HG03159 (cell line): ENCODE measurements at regions not wholly inside any gene's neighbourhood (a gene's known extent, or its start where the extent isn't known, plus 50 kb on each side); places are given as distances from the start of the nearest gene placed in this dataset.

ENCODE experiments used
- ATAC-seq: cut with Tn5 transposase; IDR thresholded peaks from one replicate; pipeline ENCODE4 v1.9.1; 2021; ENCODE audit warnings: mild to moderate bottlenecking, moderate library complexity; ENCODE audit not compliant: unreplicated experiment

DNA sequence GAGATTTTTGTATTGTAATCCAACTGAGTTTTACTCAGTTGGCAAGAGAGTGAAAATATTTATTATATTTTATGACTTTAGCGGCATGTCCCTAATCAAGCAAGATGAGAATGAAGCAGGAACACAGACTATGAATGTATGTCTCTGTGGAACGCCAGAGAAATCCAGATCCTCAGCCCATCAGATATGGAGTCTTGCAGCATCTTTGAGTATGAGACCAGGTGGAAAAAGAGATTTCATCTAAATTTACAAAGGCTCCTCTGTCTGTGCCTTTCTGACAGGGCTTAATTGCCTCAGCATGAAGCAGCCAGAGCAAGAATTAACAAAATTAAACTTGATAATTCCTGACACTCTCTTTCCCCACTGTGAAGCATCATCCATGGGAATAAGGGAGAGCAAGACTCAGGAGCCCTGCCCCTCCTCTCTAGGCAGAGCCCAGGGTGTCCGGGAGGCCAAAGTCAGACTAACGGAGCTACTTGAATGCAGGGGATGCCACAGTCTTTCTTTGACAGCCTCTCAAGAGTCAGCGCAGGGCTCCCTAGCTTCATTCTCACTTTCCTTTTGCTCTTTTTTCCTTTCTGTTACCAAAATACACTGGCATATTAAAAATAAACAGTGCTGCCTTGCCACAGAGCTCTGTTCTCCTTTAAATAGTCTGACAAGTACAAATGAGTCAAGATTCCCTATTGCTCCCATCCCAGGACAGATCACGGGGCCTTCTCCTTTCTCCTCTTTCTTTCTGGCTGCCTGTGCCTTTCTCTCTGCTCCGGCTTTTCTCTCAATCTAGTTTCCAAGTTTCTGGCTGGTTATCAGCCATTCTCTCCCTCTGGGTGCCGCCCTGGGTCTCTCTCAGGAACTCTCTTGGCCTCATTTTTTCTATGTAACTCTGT, 132.2 kb upstream of the INHBA start:
- ATAC-seq: no peak

DNA sequence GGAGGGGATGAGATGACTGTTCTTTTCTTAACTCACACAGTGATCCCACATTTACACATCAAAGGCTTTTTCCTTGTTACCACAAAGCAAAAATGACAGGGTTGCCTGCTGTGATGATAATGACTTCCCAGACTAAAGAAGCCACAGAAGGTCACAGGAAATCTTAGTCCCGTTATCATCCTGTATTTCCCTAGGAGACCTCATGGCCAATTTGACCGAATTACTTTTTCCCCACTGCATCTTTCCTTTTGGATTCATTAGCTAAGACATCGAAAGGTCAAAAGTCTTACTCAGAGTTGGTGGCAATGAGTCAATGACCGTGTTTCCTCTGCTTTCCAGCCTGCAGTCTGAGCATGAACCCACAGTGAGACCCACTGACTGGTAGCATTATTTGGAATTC, 130.1 kb upstream of the INHBA start:
- ATAC-seq: no peak

DNA sequence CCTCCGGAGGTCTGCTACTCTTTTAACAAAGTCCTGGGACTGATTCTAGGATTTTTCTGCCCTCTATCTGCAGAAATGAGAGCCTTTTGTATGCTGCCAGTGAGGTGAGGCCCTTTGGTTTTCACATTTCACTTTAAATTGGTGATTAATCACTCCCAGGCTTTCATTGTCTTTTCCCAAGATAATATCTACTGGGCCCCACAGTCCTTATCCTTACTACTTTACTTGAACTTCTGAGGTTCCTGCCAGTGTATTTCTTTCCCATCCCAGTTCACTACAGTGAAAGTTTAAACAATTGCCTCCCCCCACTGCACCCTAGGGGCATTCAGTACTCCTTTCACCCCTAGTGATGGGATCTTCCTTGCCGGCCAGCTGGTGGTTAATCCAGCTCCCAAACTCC, 127.4 kb upstream of the INHBA start:
- no peak for ATAC-seq

DNA sequence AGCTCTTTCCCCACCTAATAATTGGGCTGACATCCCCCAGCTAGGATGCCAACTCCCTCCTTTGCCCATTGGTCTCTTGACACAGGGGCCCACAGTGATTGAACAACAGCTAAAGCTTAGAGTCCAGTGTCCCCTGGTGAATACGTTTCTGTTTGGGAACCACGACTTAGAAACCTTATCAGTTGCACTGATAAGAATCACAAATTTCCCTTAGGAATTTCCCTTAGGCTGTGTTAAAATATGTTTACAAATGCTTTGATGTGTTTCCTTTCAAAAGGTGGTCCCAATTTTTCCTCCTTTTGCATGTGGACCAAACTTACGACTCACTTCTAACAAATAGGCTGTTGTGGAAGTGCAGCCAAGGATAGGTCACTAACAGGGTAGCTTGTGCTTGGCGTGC, 126.0 kb upstream of the INHBA start:
- ATAC-seq: no peak

DNA sequence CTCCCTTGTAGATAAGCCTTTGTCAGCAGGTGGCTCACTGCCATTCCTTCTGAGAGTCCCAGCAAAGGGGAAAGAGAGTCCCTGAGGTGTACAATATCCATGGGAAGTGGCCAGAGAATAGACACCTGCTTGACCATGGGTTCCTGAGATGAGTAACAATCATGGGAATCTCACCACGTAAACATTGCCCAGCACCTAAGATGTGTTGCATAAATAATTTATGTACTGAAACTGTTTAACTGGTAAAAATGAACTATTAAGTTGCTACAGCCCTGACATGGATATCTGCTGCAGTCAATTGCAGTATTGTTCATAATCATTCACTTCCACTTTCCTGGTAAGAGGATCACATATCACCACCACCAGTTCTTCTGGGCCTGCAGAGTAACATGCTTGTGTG, 123.8 kb upstream of the INHBA start:
- ATAC-seq: no peak

DNA sequence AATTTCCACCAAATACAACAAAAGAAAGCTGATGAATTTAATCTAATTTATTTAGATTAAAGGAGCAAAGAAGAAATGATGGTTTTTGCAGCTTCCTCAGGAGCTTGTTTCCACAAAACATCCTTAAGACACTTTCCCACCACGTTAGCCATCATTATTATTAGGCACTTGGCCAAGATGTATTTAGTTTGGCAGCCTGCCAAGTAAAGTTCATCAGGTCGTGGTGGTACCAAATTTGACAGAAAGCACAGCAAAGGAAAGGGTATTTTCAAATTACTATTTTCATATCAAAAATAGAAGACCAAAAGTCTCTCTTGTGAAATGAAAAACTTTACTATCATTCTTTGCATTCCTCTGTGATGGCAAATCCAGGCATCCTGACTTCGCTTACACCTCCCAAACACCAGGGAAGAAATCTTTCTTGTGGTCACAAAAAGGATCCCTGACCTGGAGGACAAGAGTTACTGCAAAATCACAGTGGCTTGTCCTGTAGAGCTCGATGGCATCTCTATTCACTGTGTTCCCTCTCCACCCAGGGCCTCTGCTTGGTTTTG, 123.1 kb upstream of the INHBA start:
- no peak for ATAC-seq

DNA sequence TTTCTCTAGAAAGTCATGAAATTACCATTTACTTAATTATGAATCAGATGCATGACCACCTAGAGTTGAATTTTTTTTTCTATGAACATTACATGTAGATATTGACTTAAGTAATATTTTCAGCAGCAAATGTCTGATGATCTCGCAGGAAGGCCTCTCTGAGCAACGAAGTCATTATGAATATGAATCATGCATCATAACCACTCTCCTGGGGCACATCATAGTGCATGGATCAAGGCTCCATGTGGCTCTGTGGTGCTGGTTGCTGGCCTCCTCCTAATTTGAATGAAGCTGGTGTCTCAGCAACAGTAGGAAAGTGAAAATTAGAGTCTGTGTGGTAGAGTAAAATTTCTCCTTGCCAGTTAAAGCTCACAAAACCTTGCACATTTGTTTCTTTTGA, 121.4 kb upstream of the INHBA start:
- no peak for ATAC-seq

DNA sequence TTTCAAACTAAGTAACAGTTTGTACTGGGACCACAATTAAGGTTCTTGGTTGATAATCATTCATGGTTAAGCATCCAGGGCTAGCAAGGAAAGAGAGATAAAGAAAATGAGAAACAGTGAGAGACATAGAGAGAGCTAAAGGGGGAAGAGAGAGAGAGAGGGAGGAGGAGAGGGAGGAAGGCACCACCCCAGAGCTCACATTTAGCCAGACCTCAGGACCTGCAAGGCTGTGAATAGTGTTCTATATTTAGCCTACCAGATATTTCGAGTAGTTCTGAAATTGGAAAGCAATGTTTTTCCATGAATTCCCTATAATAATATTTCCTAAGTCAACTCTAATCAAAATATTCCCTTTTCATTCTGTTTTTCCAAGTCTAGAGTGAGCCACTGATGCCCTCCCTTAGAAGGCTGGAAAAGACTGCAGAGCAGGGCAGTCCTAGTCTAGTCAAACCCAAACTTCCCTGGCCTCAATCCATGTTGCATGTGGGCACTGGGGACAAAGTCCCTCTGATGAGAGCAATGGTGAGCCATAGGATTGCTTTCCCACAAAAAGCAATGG, 119.4 kb upstream of the INHBA start:
- ATAC-seq: no peak

DNA sequence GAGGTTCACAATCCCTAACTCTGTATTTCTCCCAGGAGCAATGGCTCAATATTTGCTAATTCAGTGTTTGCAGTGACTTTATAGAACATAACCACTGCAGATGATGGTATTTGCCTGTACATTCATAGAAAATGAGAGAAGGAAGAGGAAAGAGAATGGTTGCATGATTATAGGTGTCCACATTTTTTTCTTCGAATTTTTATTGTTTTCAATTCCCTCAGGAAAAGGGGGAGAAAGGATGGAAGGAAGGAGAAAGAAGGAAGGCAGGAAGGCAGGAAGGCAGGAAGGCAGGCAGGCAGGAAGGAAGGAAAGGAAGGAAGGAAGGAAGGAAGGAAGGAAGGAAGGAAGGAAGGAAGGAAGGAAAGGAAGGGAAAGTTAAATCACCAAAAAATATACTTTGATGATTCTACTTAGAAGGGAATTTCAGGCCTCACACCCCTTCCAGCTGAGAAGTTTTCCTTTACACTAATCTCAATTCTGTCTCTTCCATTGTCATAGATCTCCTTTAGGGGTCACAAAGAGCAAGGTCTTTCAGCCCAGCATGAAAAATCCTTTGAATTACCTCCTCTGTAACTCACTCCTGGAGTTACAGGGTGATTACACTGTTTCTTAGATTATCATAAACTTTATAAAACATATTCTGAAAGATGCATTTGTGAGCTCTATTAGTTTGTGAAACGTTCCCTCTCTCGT, 118.8 kb upstream of the INHBA start:
- ATAC-seq: no peak

DNA sequence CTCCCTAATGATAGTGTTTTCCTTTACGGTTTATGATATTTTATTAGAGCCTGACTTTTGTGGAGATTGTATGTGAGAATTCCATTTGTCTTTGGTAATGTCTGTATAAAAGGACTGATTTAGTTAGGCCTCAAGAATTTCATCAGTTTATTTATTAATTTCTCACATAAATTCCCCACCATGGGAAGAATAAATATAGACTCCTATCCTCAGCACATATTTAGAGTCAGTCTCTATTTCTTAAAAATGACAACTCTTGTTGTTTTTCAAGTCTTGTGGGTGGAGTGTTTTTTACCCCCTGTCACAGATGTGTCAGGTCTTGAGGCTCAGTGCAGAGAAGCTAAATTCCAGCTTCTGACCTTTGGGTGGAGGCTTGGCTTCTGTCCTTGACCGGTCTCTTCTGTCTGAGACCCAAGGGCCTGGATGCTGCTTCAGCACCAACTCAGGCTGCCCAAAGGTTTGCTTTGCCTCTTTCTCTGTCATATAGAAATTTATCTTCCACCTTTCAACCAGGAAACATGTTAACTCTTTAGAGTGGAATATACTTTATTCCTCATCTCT, 117.3 kb upstream of the INHBA start:
- no peak for ATAC-seq

DNA sequence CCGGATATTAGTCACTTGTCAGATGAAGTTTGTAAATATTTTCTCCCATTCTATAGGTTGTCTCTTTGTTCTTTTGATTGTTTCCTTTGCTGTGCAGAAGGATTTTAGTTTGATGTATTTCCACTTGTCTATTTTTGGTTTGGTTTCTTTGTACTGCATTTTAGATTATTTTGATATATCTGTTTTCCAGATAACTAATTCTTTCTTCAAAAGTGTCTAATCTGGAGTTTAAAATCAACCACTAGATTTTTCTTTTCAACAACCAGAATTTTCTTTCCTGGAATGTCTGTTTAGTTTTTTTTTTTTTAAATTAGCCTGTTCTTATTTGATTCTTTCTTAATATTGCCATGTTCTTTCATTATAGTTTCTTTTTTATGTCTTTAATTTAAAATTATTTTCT, 116.8 kb upstream of the INHBA start:
- ATAC-seq: no peak

DNA sequence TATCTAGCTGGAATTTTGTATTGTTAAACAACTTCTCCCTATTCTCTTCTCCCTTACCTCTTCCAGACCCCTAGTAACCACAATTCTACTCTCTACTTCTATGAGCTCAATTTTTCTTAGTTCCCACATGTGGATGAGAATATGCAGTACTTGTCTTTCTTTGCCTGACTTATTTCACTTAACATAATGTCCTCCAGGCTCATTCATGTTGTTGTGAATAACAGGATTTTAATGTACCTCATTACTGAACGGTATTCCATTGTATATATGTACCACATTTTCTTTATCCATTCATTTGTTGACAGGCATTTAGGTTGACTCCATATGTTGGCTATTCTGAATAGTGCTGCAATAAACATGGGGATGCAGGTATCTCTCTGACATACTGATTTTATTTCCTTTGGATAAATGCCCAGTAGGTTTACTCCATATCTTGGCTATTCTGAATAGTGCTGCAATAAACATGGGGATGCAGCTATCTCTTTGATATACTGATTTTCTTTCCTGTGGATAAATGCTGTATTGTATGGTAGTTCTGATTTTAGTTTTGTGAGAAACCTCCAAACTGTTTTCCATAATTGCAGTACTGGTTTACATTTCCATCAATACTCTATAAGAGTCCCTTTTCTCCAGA, 116.0 kb upstream of the INHBA start:
- ATAC-seq: no peak

DNA sequence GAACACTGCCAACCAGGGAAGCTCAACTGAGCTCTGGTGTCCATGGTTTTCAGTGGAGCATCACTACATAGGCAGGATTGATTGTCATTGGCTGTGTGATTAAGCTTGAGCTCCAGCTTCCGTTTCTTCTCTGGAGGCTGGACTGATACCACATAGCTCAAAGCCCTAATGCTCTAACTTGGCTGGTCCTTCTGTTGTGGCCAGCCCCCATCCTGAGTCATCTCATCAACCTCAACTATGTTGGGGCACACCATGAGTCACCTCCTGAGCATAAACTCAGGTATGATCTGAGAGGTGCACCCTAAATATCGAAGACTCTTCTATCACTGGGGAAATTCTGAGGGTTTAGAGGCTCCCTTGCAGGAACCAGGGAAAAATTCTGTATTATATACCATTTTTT, 114.5 kb upstream of the INHBA start:
- ATAC-seq: peak; percentile 47

DNA sequence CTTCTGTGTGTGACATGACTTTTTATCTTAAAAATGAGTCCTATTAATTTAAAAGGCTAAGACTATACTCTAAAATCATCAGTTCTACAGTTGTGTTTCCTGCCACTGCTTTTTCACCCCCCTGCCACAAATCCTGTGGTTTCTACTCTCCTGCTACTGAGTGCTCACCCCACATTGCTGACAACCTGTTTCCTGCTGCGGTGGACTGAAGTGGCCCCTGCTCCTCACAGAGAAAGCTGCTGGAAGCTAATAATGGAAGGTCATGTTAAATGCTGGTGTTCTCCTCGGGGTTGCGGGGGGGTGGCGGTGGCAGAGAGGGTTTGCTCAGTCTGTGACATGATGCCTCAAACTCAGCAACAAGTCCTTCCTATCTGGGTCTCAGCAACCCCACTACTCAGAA, 113.2 kb upstream of the INHBA start:
- peak; percentile 62 for ATAC-seq

DNA sequence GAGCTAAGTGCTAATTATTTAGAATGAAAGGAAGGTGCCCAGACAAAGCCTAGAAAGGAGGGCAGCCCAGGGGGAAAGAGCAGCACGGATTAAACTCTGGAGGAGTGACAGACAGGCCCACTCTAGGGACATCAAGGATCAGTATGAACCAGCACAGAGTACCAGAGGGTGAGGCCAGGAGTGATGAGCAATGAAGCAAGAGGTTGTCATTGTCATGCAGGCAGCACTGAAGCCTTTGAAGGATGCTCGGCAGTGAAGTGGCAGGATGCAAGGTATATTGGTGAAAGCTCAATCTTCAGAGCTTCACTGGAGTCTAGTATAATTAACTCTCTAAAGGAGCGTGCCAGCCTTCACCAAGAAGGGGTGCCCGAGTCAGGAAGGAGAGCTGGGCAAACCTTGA, 112.0 kb upstream of the INHBA start:
- no peak for ATAC-seq

DNA sequence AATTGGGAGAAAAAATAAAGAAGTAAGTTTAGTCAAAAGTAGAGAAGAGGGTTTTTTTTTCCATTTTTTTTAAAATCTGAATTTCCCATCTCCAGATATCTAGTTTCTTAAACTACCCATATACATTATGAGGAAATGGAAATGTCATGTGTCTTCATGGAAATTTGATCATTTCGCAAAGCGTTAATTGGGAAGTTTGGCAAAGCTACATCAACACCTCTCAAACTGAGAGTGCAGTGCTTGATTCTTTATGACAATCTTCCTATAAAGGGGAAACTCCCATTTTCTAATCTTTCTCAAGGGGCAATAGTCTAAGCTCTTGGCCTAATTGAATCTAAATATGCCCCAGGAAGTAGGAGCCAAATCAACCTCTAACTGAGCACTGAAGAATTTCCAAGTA, 110.4 kb upstream of the INHBA start:
- ATAC-seq: no peak

DNA sequence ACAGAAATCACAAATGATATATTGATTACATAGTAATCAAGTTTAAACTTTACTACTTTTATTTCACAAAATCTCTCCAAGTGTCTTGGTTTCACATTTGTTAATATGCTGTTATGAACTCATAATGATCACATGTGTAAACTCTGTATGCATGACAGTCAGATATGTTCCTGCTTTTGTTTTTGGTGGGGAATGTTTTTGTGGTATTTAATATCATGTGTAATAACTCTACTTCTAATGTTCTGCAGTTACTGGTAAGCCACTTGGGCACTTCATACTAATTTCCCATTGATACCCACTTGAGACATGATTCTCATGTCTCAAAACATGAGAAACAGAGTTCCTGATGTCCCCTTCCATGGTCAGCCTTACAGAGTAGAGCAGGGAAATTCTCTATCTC, 109.1 kb upstream of the INHBA start:
- ATAC-seq: no peak

DNA sequence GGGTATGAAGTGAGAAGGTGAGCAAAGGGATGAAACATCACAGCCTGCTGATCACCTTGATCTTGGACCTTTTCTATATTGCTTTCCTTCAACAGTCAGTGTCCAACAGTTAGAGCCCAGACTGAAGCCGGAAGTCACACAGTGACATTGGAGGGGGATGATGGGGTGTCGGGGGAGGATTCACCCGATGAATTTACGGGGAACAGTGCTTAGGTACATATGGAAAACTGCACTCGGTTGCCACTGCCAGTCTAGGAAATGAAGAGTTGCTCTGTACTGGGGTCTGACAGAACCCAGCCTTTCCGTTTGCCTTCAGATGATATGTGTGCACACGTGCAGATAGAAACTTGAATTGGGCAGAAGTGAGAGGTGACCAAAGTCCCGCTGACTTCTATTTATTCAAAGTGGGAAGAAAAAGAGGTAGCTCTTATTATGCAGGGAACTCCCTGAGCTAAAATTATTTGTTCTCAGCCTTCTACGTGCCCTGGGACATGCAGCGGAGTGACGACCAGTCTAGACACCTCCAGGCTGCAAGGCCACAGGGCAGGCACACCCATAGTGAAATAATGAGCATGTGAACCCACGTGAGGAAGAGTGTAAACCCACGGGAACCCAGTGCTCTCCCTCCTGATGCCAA, 107.2 kb upstream of the INHBA start:
- peak; percentile 86 for ATAC-seq

DNA sequence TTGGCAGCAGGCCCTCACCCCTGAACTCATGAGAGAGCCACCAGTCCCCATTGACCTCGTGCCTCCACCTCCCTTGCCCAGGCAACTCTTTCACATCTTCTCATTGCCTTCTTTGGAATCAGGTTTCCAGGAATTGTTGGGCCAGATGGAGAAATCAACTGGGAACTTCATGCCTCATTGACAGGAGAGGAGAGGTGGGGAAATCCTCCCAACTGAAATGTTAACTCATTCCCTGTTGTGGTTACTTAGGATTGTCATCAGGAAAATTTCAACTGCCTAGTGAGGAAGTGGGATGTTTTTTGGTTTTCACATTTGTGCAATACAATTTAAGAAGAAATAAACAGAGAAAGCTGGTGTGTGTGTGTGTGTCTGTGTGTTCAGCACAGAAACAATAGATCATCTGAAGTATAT, 106.6 kb upstream of the INHBA start:
- ATAC-seq: no peak

DNA sequence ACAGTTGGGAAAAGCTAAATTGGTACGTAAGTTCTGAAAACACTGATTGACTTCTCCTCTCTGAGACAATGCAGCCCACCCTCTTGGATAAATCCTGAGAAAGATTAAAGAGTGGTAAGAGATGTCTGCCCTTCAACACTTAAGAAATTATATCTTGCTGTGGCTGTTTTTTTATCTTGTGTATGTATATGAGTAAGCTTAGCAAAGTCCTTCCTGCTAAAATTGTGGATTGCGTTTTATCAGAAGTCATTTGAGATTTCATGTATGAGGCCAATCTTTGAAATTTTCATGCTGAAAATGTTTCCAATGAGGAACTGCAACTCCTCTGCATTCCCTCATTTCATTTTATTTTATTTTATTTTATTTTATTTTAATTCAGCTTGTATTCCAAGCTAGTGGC, 106.2 kb upstream of the INHBA start:
- no peak for ATAC-seq

DNA sequence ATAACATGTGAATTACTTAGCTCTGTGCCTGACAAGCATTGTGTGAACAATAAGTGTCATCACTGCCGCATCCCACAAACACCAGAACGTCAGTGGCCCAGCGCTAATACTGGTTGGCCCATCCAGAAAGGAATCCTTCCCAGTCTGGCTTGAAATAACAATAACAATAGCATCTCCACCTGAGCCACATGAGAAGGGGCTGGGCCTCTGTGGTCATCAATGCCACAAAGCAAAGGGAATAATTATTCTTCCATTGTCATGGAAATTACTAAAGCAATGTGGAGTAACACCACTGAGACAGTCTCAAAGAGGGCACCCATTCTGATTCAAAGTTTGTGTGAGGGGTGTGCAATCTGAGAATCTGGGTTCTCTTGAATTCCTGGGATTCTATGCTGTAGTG, 105.7 kb upstream of the INHBA start:
- ATAC-seq: no peak
